Motor neuron (in vitro differentiated cells): ENCODE measurements at regions not wholly inside any gene's neighbourhood (a gene's known extent, or its start where the extent isn't known, plus 50 kb on each side); places are given as distances from the start of the nearest gene placed in this dataset.

Source experiments
- ATAC-seq, 8 experiments: fragments of 200-7000 bp; cut with Tn5 transposase; replicated peaks in 6 of 8; 2 replicates each; pipeline ENCODE4 v1.8.0; 2021; ENCODE audit warnings: mild to moderate bottlenecking in 8 of 8, moderate library complexity in 8 of 8
- H3K27ac ChIP-seq, 2 donors: fragments of 250-450 bp; sonication (Bioruptor Pico); 2 replicates each; pipeline ENCODE4 v1.9.0; 2021; ENCODE audit warnings: antibody characterized with exemption in 2 of 2, mild to moderate bottlenecking in 2 of 2, moderate library complexity in 1 of 2
- H3K4me1 ChIP-seq, 2 donors: fragments of 250-450 bp; sonication (Bioruptor Pico); replicated peaks in 1 of 2; 2 replicates each; pipeline ENCODE4 v1.6.1; 2021; ENCODE audit warnings: antibody characterized with exemption in 2 of 2, mild to moderate bottlenecking in 2 of 2, moderate library complexity in 1 of 2
- H3K4me3 ChIP-seq, 5 donors: fragments of 250-450 bp; sonication (Bioruptor Pico); 2 replicates each; pipeline ENCODE4 v1.9.0; 2021; ENCODE audit warnings: antibody characterized with exemption in 5 of 5, mild to moderate bottlenecking in 5 of 5, moderate library complexity in 4 of 5
- WGBS, 10 experiments: fragments of 450-650 bp; shearing (Covaris generic); methylation state at CpG; one replicate each; pipeline ENCODE4 v1.0.0; 2022; 5-methylcytosine and 5-hydroxymethylcytosine counted together
- in situ Hi-C, 9 experiments: fragments of 400-800 bp; cut with MboI; loops; one replicate each; pipeline ENCODE4 v1.15.0; 2021; ENCODE audit warnings: low sequenced_read_pairs in 9 of 9, low pct_unique_long_range_greater_than_20kb in 2 of 9; ENCODE audit not compliant: unreplicated experiment in 9 of 9

DNA sequence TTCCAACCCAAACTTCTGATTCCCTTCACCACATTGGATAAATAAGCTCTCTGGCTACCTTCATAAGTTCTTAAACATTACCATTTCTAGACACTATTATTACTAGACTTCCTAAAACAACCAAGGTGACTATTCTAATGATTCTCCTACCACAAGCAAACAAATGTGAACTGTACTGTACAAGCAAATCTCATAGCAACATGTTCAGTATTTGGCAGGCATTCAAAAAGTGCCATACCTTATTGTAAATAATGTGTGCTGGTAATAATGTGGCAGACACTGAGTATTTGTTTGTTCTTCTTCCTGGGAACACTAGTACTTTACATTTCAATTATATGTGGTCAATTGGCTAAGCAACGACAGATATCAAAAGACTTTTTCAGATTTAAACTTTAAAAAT, 986.0 kb upstream of the SPRY2 start:
- peak in 1 of 8 experiments; percentile 48 for ATAC-seq
- WGBS, 10 experiments, result 0 to 100% (median 70%) methylated on average over 1 of the region's 1 CpG; no CpG with 5 or more reads in 3 of the 10 experiments
- in situ Hi-C loops, result no loop called here
- Histone ChIP-seq H3K4me1 (no peaks in the 10 kb centered on the region), H3K27ac (no peak overlapping the region), H3K4me3 (no peak overlapping the region)

DNA sequence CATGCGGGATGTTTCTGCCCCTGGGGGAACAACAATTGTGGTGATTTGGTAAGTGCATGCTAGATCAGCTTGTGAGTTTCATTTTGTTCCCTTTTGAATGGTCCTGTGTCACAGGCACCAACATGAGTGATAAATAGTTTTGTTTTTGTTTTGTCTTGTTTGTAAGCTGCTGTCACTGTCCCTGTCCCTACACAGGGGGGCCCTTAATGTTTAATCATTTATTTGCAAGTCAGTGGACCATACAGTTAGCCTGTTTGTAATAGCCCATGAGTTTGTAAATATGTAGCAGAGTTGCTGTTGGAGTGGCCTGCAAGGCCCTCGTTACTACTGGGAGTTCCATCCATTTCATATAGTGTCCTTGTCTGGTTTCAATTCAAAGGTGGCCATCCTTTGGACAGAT, 979.6 kb upstream of the SPRY2 start:
- H3K4me3 ChIP-seq, result no peak overlapping the region
- 0 to 100% (median 72%) methylated on average over 1 to 2 of the region's 2 CpGs; no CpG with 5 or more reads in 4 of the 10 experiments for WGBS, 10 experiments
- H3K27ac ChIP-seq, result no peak overlapping the region
- in situ Hi-C loops, result no loop called here
- no peak for ATAC-seq
- no peaks in the 10 kb centered on the region for H3K4me1 ChIP-seq

DNA sequence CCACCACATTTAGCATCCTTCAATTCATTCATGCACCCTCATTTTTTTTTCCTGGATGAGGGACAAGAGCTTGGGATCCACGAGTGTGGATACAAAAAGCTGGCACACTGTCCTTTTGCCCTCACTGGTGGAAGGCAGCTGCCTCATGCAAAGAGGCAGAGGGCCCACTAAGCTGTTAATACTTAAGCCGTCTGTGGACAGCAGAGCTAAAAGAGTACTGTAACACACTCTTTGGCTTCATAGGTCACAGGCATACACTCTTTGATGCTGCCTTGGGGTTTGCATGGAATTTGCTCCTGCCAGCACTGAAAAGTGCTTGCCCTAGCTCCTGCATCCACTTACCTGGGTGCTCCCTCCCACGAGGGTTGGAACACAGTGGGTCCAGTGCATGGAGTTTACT, 978.4 kb upstream of the SPRY2 start:
- WGBS, 10 experiments, result 11 to 100% (median 94%) methylated on average over 1 to 3 of the region's 3 CpGs; no CpG with 5 or more reads in 6 of the 10 experiments
- Histone ChIP-seq H3K27ac (no peak overlapping the region), H3K4me3 (no peak overlapping the region), H3K4me1 (no peaks in the 10 kb centered on the region)
- in situ Hi-C loops, result no loop called here
- no peak for ATAC-seq

DNA sequence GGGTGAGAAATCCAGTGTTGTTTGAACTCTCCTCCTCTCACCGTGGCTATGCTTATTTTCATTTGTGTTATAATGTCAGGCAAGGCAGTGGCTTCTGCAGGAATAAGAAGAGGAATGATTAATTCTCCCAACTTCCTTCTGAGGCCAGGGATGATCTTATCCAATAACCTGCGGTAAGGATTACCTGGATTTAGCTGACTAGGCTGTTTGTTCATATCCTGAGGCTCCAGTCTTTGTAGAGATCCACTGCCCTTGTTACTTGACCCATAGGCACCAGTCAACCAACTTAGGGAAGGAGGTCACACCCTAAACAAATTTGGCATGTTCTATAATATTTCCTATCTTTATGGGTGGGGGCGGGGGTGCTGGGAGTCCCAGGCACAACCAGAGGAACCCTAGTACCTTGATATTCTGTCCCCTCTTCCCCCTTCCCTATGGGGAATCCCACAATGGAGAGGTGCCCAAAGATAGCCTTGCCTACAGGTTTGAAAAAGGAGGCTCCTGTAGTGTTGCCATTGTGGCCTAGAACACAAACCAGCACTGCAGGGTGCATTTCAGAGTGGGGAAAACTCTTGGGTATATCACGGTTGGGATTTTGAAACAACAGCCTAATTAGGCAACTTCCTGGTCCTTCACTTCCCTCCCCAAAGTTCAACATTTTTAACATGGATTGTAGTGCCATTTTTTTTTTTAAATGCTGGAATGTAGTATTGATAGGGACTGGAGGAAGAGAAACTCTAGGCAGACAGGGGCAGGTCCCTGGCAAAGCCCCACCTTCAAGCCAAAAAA, 977.5 kb upstream of the SPRY2 start:
- ATAC-seq, result no peak
- no peaks in the 10 kb centered on the region for H3K4me1 ChIP-seq
- in situ Hi-C loops, result no loop called here
- no peak overlapping the region for H3K27ac ChIP-seq
- H3K4me3 ChIP-seq, result no peak overlapping the region
- 0 to 100% (median 73%) methylated on average over 1 to 3 of the region's 4 CpGs; no CpG with 5 or more reads in 2 of the 10 experiments for WGBS, 10 experiments

DNA sequence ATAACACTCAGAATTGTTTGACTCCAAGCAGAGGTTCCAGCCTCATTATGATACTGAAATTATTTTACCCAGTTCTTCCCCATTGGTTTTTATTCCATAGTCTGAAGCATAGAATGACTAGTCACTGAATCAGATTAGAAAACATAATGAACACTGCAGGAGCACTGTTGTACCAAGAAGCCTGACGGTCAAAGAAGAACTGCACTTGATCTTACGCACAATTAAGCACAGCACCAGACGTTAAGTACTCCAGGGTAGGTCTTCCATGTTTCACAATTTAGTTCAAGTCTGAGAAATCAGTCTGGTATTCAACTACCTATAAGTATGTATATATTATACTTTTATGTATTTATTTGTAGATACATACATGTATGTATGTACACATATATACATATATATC, 973.5 kb upstream of the SPRY2 start:
- Histone ChIP-seq H3K4me1 (no peaks in the 10 kb centered on the region), H3K4me3 (no peak overlapping the region), H3K27ac (no peak overlapping the region)
- in situ Hi-C loops, result no loop called here
- WGBS, 10 experiments, result 0 to 72% (median 32%) methylated on average over 1 to 3 of the region's 3 CpGs; no CpG with 5 or more reads in 3 of the 10 experiments
- no peak for ATAC-seq

DNA sequence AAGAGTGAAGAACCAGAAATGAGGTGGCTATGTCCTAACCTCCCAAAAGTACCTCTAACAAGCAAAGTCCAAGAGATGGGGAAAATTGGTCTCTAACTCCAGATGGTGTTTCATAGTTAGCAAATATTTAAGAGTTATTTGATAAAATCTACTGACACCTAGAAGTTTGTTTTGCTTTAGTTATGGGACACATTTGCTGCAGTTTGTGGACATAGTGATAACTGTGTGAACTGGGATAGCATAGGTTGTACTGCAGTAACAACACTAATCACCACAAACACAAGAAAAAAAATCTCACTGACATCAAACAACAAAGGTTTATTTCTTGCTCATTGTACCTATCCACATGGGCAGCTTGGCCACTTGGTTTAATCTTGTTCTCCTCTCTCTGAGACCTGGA, 965.0 kb upstream of the SPRY2 start:
- ATAC-seq, result no peak
- Histone ChIP-seq H3K4me3 (no peak overlapping the region), H3K27ac (no peak overlapping the region), H3K4me1 (no peaks in the 10 kb centered on the region)
- in situ Hi-C loops, result no loop called here

DNA sequence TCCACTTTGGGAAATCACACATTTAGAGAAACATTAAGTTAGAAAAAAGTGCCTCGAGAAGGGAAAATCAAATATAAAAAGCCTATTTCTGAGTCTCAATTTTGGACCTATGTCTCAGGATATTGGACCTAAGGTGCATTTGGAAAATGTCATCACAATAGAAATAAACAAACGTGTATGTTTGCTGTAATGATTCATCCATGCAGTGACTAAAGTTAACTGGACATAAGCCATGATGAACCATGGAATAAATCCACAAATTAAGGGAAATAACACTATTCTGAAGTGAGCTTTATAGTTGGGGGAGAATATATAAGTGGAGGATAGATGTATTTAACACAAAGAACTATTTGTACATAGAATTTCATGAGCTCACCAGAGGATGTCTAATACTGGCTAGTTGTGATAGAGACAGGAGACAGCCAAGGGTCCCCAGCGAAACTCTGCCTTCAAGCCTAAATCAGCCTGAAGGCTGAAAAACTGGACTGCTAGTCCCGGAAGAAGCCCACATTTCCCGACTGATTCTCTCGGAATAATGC, 963.3 kb upstream of the SPRY2 start:
- in situ Hi-C loops, result no loop called here
- no peak for ATAC-seq
- 0 to 86% (median 67%) methylated on average over 1 to 6 of the region's 6 CpGs; no CpG with 5 or more reads in 1 of the 10 experiments for WGBS, 10 experiments
- no peak overlapping the region for H3K4me3 ChIP-seq
- H3K4me1 ChIP-seq, result no peaks in the 10 kb centered on the region
- H3K27ac ChIP-seq, result no peak overlapping the region

DNA sequence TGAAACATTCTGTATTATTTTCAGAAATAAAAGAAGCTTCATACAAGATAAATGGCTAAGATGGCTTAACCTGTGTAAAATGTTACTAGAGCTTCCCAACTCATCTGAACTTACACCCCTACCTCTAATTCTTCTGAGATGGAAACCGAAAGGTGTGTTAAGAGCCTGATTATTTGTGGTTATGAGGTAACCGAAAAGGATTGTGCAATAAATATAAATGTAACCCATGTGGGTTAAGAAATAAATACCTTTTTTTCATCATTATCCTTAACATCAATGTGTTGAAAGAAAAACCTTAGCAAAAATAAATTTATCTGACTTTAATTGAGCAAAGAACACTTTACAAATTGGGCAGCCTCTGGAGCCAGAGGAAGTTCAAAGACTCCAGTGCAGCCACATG, 961.8 kb upstream of the SPRY2 start:
- in situ Hi-C loops, result no loop called here
- no peak for ATAC-seq
- WGBS, 10 experiments, result 8 to 100% (median 88%) methylated on average over 1 to 2 of the region's 2 CpGs; no CpG with 5 or more reads in 2 of the 10 experiments
- no peaks in the 10 kb centered on the region for H3K4me1 ChIP-seq
- no peak overlapping the region for H3K4me3 ChIP-seq
- H3K27ac ChIP-seq, result no peak overlapping the region

DNA sequence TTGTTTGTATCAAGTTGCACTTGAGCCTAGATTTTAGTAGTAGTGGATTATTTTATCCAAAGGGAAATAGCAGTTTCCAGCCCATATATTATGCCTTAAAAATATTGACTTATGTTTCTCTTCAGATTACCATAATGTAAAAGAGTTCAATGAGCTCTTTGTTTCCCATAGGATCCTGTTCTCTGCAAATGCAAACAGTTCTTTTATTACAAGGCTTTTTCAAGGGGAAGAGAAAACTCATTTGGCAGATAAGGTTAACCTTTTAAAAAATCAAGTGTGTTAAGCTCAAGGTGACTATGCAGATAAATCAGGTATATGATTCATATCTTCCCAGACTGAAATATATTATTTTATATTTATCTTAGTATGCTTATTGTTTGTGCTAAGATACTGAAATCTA, 961.2 kb upstream of the SPRY2 start:
- H3K4me1 ChIP-seq, result no peaks in the 10 kb centered on the region
- no peak overlapping the region for H3K4me3 ChIP-seq
- ATAC-seq, result no peak
- in situ Hi-C loops, result no loop called here
- no peak overlapping the region for H3K27ac ChIP-seq

DNA sequence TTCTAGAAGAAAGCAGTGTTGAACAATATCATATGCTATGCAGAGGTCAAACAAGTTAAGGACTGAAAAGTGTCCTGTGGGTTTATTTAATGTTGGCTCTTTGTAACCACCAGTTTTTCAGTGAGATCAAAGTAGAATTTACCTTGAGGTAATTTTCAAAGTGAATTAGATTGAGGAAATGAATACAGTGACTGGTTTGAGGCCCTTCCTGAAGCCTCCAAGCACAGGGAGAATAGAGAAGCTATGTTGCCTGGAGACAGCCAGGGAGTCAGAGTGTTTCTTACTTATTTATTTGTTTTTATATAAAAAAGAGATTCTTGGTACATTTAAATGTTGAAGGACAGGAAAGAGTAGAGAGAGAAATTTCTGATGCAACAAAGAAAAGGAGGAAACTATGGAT, 954.3 kb upstream of the SPRY2 start:
- in situ Hi-C loops, result no loop called here
- H3K27ac ChIP-seq, result no peak overlapping the region
- no peak for ATAC-seq
- H3K4me3 ChIP-seq, result no peak overlapping the region
- no peaks in the 10 kb centered on the region for H3K4me1 ChIP-seq

DNA sequence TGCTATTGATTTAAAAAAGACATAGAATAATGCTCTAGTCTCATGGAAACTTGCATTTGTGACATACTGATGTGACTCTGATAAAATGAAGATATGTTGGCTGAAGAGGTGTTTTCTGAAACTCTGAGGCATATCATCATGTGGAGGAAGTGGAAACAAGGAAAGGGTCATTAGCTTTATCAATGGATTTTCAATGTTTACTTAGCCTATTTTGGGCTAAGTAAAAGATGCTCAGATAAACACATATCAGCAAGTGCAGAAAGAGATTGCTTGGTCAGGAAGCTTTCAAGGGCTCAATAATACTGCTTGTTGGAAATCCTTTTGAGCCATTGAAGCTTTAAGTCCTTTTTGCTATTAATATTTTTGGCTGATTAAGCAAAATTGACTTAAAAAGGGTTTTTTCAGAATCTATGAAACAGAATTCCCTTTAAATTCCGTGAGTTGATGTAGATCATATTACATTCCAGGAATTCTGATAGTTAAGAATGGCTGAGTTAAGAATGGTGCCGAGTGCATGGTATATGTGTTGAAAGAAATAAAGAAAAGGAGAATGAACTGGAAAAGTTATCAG, 952.8 kb upstream of the SPRY2 start:
- Histone ChIP-seq H3K4me1 (no peaks in the 10 kb centered on the region), H3K27ac (no peak overlapping the region), H3K4me3 (no peak overlapping the region)
- in situ Hi-C loops, result no loop called here
- WGBS, 10 experiments, result 0 to 95% (median 60%) methylated on average over 1 to 2 of the region's 2 CpGs; no CpG with 5 or more reads in 1 of the 10 experiments
- ATAC-seq, result no peak

DNA sequence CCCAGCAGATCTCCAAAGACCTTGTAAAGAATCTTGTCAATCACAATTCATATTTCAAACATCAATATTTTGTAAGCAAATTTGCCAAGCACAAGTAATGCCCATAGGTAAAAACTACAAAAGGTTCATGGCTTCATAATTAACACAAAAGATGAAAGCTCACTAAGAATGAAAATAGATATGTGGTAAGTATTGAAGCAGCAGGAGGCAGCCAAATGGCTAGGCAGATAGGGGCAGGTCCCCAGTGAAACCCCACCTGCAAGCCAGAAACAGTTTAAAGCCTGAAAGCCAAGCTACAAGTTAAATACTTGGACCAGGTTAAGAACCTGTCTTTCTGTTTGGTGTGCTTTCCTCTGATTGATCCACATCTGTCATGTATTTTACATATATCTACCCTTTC, 942.6 kb upstream of the SPRY2 start:
- no peak for ATAC-seq
- in situ Hi-C loops, result no loop called here
- no peak overlapping the region for H3K4me3 ChIP-seq

DNA sequence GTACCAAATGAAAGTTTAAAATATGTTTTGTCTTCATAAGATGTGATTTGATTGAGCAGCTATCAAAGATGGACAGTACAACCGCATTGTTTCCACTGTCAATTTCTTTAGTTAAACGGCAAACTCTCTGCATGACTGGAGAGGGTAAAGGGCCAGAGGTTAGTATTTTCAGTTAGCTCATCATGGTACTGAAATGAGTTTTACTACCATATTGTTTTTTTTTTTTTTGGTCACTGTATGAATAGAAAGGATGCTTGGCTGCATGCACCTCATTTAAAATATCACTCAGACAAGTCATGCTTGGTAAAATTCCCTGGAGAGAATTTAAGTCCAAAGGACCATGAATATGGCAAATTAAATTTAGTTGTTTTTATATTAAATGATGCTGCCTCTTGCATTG, 942.1 kb upstream of the SPRY2 start:
- H3K4me1 ChIP-seq, result no peaks in the 10 kb centered on the region
- no peak for ATAC-seq
- in situ Hi-C loops, result no loop called here
- H3K27ac ChIP-seq, result no peak overlapping the region
- WGBS, 10 experiments, result 0 to 100% (median 89%) methylated on average over 1 to 2 of the region's 2 CpGs; no CpG with 5 or more reads in 1 of the 10 experiments
- H3K4me3 ChIP-seq, result no peak overlapping the region

More for the DNA sequence above, 942.6 kb upstream of the SPRY2 start:
- Histone ChIP-seq H3K27ac (no peak overlapping the region), H3K4me1 (no peaks in the 10 kb centered on the region)
